ENCODE measurements at regions not wholly inside any gene's neighbourhood (a gene's known extent, or its start where the extent isn't known, plus 50 kb on each side); places are given as distances from the start of the nearest gene placed in this dataset.

DNA sequence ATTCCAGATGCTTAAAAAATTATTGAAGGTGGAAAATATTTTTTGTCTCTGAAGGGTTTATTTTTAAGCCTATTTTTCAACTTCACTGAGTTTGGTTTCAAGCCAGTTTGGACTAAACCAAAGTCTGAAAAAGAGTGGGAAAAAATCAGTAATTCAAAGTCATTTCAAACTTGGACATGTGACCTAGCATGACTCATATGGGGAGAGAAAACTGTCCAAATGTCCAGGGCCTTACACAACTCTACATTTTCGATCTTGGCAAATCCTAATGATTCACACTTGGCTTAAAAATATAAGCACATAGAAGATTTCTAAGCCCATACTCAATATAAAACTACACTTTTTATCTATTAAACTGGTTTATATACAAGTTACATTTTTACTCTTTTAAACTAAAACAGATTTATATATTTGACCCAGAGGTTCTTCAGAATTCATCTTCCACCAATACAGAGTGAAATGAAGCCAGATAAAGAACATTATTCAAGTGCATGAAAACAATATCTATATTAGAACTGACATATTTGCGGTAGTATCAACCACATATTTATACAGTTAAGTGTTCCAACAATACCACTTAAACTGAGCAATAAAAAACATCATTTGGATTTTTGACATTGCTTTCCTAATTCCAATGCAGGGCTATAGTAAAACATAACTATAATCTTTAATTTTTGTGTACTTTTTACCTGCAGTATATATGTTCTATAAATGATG is 110.3 kb upstream of the TCF21 start:
- TF ChIP-seq, protein P1, sequence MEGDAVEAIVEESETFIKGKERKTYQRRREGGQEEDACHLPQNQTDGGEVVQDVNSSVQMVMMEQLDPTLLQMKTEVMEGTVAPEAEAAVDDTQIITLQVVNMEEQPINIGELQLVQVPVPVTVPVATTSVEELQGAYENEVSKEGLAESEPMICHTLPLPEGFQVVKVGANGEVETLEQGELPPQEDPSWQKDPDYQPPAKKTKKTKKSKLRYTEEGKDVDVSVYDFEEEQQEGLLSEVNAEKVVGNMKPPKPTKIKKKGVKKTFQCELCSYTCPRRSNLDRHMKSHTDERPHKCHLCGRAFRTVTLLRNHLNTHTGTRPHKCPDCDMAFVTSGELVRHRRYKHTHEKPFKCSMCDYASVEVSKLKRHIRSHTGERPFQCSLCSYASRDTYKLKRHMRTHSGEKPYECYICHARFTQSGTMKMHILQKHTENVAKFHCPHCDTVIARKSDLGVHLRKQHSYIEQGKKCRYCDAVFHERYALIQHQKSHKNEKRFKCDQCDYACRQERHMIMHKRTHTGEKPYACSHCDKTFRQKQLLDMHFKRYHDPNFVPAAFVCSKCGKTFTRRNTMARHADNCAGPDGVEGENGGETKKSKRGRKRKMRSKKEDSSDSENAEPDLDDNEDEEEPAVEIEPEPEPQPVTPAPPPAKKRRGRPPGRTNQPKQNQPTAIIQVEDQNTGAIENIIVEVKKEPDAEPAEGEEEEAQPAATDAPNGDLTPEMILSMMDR (IDR thresholded peaks at IDR 0.05 in 2 of 3, conservative IDR thresholded peaks at IDR 0.05 in 1 of 3; ENCODE audit: control insufficient read depth in 2 of 3, extremely low read depth in 1 of 3, insufficient read depth in 1 of 3, low read depth in 3 of 3, low read length in 3 of 3): no peak
- TF ChIP-seq ZZZ3 (IDR thresholded peaks at IDR 0.05; ENCODE audit: control insufficient read depth, insufficient read length, low read depth) (no peak), EZH2 (IDR thresholded peaks at IDR 0.05; ENCODE audit: borderline replicate concordance, control insufficient read depth, low read depth, low read length) (no peak), EP300 (IDR thresholded peaks at IDR 0.05; ENCODE audit: borderline replicate concordance in 1 of 2, control insufficient read depth in 1 of 2, low read depth in 2 of 2, low read length in 2 of 2) (no peak), MYB (IDR thresholded peaks at IDR 0.05; ENCODE audit: borderline replicate concordance, low read depth, low read length) (no peak)
- TF ChIP-seq, protein P2, sequence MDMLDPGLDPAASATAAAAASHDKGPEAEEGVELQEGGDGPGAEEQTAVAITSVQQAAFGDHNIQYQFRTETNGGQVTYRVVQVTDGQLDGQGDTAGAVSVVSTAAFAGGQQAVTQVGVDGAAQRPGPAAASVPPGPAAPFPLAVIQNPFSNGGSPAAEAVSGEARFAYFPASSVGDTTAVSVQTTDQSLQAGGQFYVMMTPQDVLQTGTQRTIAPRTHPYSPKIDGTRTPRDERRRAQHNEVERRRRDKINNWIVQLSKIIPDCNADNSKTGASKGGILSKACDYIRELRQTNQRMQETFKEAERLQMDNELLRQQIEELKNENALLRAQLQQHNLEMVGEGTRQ (IDR thresholded peaks at IDR 0.05; ENCODE audit: borderline replicate concordance, low read depth, low read length): no peak
- TF ChIP-seq, protein P3, sequence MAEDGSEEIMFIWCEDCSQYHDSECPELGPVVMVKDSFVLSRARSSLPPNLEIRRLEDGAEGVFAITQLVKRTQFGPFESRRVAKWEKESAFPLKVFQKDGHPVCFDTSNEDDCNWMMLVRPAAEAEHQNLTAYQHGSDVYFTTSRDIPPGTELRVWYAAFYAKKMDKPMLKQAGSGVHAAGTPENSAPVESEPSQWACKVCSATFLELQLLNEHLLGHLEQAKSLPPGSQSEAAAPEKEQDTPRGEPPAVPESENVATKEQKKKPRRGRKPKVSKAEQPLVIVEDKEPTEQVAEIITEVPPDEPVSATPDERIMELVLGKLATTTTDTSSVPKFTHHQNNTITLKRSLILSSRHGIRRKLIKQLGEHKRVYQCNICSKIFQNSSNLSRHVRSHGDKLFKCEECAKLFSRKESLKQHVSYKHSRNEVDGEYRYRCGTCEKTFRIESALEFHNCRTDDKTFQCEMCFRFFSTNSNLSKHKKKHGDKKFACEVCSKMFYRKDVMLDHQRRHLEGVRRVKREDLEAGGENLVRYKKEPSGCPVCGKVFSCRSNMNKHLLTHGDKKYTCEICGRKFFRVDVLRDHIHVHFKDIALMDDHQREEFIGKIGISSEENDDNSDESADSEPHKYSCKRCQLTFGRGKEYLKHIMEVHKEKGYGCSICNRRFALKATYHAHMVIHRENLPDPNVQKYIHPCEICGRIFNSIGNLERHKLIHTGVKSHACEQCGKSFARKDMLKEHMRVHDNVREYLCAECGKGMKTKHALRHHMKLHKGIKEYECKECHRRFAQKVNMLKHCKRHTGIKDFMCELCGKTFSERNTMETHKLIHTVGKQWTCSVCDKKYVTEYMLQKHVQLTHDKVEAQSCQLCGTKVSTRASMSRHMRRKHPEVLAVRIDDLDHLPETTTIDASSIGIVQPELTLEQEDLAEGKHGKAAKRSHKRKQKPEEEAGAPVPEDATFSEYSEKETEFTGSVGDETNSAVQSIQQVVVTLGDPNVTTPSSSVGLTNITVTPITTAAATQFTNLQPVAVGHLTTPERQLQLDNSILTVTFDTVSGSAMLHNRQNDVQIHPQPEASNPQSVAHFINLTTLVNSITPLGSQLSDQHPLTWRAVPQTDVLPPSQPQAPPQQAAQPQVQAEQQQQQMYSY (CRISPR knock-in tag; IDR thresholded peaks at IDR 0.05): no peak
- TF ChIP-seq, protein P4, sequence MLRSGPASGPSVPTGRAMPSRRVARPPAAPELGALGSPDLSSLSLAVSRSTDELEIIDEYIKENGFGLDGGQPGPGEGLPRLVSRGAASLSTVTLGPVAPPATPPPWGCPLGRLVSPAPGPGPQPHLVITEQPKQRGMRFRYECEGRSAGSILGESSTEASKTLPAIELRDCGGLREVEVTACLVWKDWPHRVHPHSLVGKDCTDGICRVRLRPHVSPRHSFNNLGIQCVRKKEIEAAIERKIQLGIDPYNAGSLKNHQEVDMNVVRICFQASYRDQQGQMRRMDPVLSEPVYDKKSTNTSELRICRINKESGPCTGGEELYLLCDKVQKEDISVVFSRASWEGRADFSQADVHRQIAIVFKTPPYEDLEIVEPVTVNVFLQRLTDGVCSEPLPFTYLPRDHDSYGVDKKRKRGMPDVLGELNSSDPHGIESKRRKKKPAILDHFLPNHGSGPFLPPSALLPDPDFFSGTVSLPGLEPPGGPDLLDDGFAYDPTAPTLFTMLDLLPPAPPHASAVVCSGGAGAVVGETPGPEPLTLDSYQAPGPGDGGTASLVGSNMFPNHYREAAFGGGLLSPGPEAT (IDR thresholded peaks at IDR 0.05; ENCODE audit: low read depth): no peak
